ENCODE measurements at regions not wholly inside any gene's neighbourhood (a gene's known extent, or its start where the extent isn't known, plus 50 kb on each side); places are given as distances from the start of the nearest gene placed in this dataset.

- TF ChIP-seq CTCF (IDR thresholded peaks at IDR 0.05; ENCODE audit: low read depth, low read length, missing input control) (no peak), RAD21 (IDR thresholded peaks at IDR 0.05) (peak; percentile 56 to 72), YY1 (IDR thresholded peaks at IDR 0.05) (peak; percentile 84), EGR1 (IDR thresholded peaks at IDR 0.05; ENCODE audit: low read depth in 2 of 2) (no peak), RXRA (IDR thresholded peaks at IDR 0.05) (peak; percentile 84 to 88)
- TF ChIP-seq, protein P1, sequence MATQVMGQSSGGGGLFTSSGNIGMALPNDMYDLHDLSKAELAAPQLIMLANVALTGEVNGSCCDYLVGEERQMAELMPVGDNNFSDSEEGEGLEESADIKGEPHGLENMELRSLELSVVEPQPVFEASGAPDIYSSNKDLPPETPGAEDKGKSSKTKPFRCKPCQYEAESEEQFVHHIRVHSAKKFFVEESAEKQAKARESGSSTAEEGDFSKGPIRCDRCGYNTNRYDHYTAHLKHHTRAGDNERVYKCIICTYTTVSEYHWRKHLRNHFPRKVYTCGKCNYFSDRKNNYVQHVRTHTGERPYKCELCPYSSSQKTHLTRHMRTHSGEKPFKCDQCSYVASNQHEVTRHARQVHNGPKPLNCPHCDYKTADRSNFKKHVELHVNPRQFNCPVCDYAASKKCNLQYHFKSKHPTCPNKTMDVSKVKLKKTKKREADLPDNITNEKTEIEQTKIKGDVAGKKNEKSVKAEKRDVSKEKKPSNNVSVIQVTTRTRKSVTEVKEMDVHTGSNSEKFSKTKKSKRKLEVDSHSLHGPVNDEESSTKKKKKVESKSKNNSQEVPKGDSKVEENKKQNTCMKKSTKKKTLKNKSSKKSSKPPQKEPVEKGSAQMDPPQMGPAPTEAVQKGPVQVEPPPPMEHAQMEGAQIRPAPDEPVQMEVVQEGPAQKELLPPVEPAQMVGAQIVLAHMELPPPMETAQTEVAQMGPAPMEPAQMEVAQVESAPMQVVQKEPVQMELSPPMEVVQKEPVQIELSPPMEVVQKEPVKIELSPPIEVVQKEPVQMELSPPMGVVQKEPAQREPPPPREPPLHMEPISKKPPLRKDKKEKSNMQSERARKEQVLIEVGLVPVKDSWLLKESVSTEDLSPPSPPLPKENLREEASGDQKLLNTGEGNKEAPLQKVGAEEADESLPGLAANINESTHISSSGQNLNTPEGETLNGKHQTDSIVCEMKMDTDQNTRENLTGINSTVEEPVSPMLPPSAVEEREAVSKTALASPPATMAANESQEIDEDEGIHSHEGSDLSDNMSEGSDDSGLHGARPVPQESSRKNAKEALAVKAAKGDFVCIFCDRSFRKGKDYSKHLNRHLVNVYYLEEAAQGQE (IDR thresholded peaks at IDR 0.05), result peak; percentile 49
Observed at GRCh38 chr15:62958528-62959363, 83.8 kb upstream of the TPM1 start.

Data from liver (tissue), 3 donors.